ENCODE measurements at regions not wholly inside any gene's neighbourhood (a gene's known extent, or its start where the extent isn't known, plus 50 kb on each side); places are given as distances from the start of the nearest gene placed in this dataset.

GRCh38 chr11:39932966-39933365 lies 1526.5 kb downstream of the LRRC4C start:
- intact Hi-C loops (cut with DNase I): no loop called here
- no peaks in the 10 kb centered on the region for H3K36me3 ChIP-seq (ENCODE audit: control insufficient read depth in 1 of 2, insufficient read depth in 2 of 2, low read length in 1 of 2)
- WGBS, 2 donors: 88 to 91% methylated on average over 3 of the region's 3 CpGs

GRCh38 chr11:39917256-39917655 lies 1542.2 kb downstream of the LRRC4C start:
- Histone ChIP-seq H3K36me3 (ENCODE audit: control insufficient read depth in 1 of 2, insufficient read depth in 2 of 2, low read length in 1 of 2) (no peaks in the 10 kb centered on the region), H3K4me3 (ENCODE audit: low read length in 2 of 2) (no peak overlapping the region), H3K27ac (ENCODE audit: low read depth in 1 of 2, low read length in 2 of 2) (no peak overlapping the region), H3K9me3 (ENCODE audit: control insufficient read depth, low read length) (peaks cover 1% of the 10 kb centered on the region), H3K27me3 (ENCODE audit: control insufficient read depth in 1 of 2, insufficient read depth in 2 of 2, low read length in 1 of 2) (no peaks in the 10 kb centered on the region), H3K4me1 (ENCODE audit: control insufficient read depth in 1 of 2, insufficient read depth in 2 of 2, low read length in 2 of 2) (no peaks in the 10 kb centered on the region)
- ATAC-seq (ENCODE audit: low FRiP score): no peak
- intact Hi-C loops (cut with DNase I): no loop called here
- DNase-seq: no peak
- WGBS, 2 donors: 67 to 74% methylated on average over 3 of the region's 3 CpGs

More at GRCh38 chr11:39932966-39933365, 1526.5 kb downstream of the LRRC4C start:
- no peaks in the 10 kb centered on the region for H3K4me1 ChIP-seq (ENCODE audit: control insufficient read depth in 1 of 2, insufficient read depth in 2 of 2, low read length in 2 of 2)
- ATAC-seq (ENCODE audit: low FRiP score) (no peak), DNase-seq (no peak)
- H3K27me3 ChIP-seq (ENCODE audit: control insufficient read depth in 1 of 2, insufficient read depth in 2 of 2, low read length in 1 of 2): no peaks in the 10 kb centered on the region
- no peak overlapping the region for H3K27ac ChIP-seq (ENCODE audit: low read depth in 1 of 2, low read length in 2 of 2)
- no peaks in the 10 kb centered on the region for H3K9me3 ChIP-seq (ENCODE audit: control insufficient read depth, low read length)
- no peak overlapping the region for H3K4me3 ChIP-seq (ENCODE audit: low read length in 2 of 2)

GRCh38 chr11:39910087-39910486 lies 1549.4 kb downstream of the LRRC4C start:
- no peak overlapping the region for H3K27ac ChIP-seq (ENCODE audit: low read depth in 1 of 2, low read length in 2 of 2)
- H3K4me1 ChIP-seq (ENCODE audit: control insufficient read depth in 1 of 2, insufficient read depth in 2 of 2, low read length in 2 of 2): no peaks in the 10 kb centered on the region
- ATAC-seq (ENCODE audit: low FRiP score) (no peak), DNase-seq (no peak)
- intact Hi-C loops (cut with DNase I): no loop called here
- no peak overlapping the region for H3K4me3 ChIP-seq (ENCODE audit: low read length in 2 of 2)
- H3K36me3 ChIP-seq (ENCODE audit: control insufficient read depth in 1 of 2, insufficient read depth in 2 of 2, low read length in 1 of 2): no peaks in the 10 kb centered on the region
- H3K27me3 ChIP-seq (ENCODE audit: control insufficient read depth in 1 of 2, insufficient read depth in 2 of 2, low read length in 1 of 2): no peaks in the 10 kb centered on the region
- no peaks in the 10 kb centered on the region for H3K9me3 ChIP-seq (ENCODE audit: control insufficient read depth, low read length)

- 2 to 5% methylated on average over 3 of the region's 3 CpGs for WGBS, 2 donors
- Histone ChIP-seq H3K9me3 (ENCODE audit: control insufficient read depth, low read length) (no peaks in the 10 kb centered on the region), H3K27me3 (ENCODE audit: control insufficient read depth in 1 of 2, insufficient read depth in 2 of 2, low read length in 1 of 2) (no peaks in the 10 kb centered on the region), H3K27ac (ENCODE audit: low read depth in 1 of 2, low read length in 2 of 2) (no peak overlapping the region), H3K36me3 (ENCODE audit: control insufficient read depth in 1 of 2, insufficient read depth in 2 of 2, low read length in 1 of 2) (no peaks in the 10 kb centered on the region), H3K4me3 (ENCODE audit: low read length in 2 of 2) (no peak overlapping the region), H3K4me1 (ENCODE audit: control insufficient read depth in 1 of 2, insufficient read depth in 2 of 2, low read length in 2 of 2) (no peaks in the 10 kb centered on the region)
- intact Hi-C loops (cut with DNase I): no loop called here
- ATAC-seq (ENCODE audit: low FRiP score) (no peak), DNase-seq (no peak)
These were observed 1598.5 kb downstream of the LRRC4C start for GRCh38 chr11:39860931-39861330.

- WGBS, 2 donors: 59 to 65% methylated on average over 2 of the region's 2 CpGs
These were observed 1642.2 kb downstream of the LRRC4C start for GRCh38 chr11:39817241-39817640.

GRCh38 chr11:39810358-39810757 lies 1649.1 kb downstream of the LRRC4C start:
- Histone ChIP-seq H3K36me3 (ENCODE audit: control insufficient read depth in 1 of 2, insufficient read depth in 2 of 2, low read length in 1 of 2) (no peaks in the 10 kb centered on the region), H3K4me3 (ENCODE audit: low read length in 2 of 2) (no peak overlapping the region), H3K27me3 (ENCODE audit: control insufficient read depth in 1 of 2, insufficient read depth in 2 of 2, low read length in 1 of 2) (no peaks in the 10 kb centered on the region), H3K27ac (ENCODE audit: low read depth in 1 of 2, low read length in 2 of 2) (no peak overlapping the region), H3K9me3 (ENCODE audit: control insufficient read depth, low read length) (no peaks in the 10 kb centered on the region), H3K4me1 (ENCODE audit: control insufficient read depth in 1 of 2, insufficient read depth in 2 of 2, low read length in 2 of 2) (no peaks in the 10 kb centered on the region)
- ATAC-seq (ENCODE audit: low FRiP score): no peak
- WGBS, 2 donors: 72 to 75% methylated on average over 4 of the region's 4 CpGs
- intact Hi-C loops (cut with DNase I): no loop called here
- DNase-seq: no peak

More at GRCh38 chr11:39817241-39817640, 1642.2 kb downstream of the LRRC4C start:
- no peak overlapping the region for H3K4me3 ChIP-seq (ENCODE audit: low read length in 2 of 2)
- no peaks in the 10 kb centered on the region for H3K36me3 ChIP-seq (ENCODE audit: control insufficient read depth in 1 of 2, insufficient read depth in 2 of 2, low read length in 1 of 2)
- H3K9me3 ChIP-seq (ENCODE audit: control insufficient read depth, low read length): peaks cover 5% of the 10 kb centered on the region
- DNase-seq: no peak
- H3K4me1 ChIP-seq (ENCODE audit: control insufficient read depth in 1 of 2, insufficient read depth in 2 of 2, low read length in 2 of 2): no peaks in the 10 kb centered on the region
- H3K27ac ChIP-seq (ENCODE audit: low read depth in 1 of 2, low read length in 2 of 2): no peak overlapping the region
- ATAC-seq (ENCODE audit: low FRiP score): no peak
- intact Hi-C loops (cut with DNase I): no loop called here
- peaks cover 0 to 2% of the 10 kb centered on the region in 2 donors for H3K27me3 ChIP-seq (ENCODE audit: control insufficient read depth in 1 of 2, insufficient read depth in 2 of 2, low read length in 1 of 2)

- ATAC-seq (ENCODE audit: low FRiP score) (no peak), DNase-seq (no peak)
- Histone ChIP-seq H3K4me1 (ENCODE audit: control insufficient read depth in 1 of 2, insufficient read depth in 2 of 2, low read length in 2 of 2) (no peaks in the 10 kb centered on the region), H3K4me3 (ENCODE audit: low read length in 2 of 2) (no peak overlapping the region), H3K9me3 (ENCODE audit: control insufficient read depth, low read length) (no peaks in the 10 kb centered on the region), H3K27me3 (ENCODE audit: control insufficient read depth in 1 of 2, insufficient read depth in 2 of 2, low read length in 1 of 2) (no peaks in the 10 kb centered on the region), H3K36me3 (ENCODE audit: control insufficient read depth in 1 of 2, insufficient read depth in 2 of 2, low read length in 1 of 2) (no peaks in the 10 kb centered on the region), H3K27ac (ENCODE audit: low read depth in 1 of 2, low read length in 2 of 2) (no peak overlapping the region)
- 8 to 14% methylated on average over 1 of the region's 1 CpG for WGBS, 2 donors
- intact Hi-C loops (cut with DNase I): no loop called here
These were observed 1649.6 kb downstream of the LRRC4C start for GRCh38 chr11:39809833-39810232.

GRCh38 chr11:39807904-39808303 lies 1651.5 kb downstream of the LRRC4C start:
- H3K36me3 ChIP-seq (ENCODE audit: control insufficient read depth in 1 of 2, insufficient read depth in 2 of 2, low read length in 1 of 2): no peaks in the 10 kb centered on the region
- intact Hi-C loops (cut with DNase I): no loop called here
- no peak for ATAC-seq (ENCODE audit: low FRiP score)
- no peaks in the 10 kb centered on the region for H3K27me3 ChIP-seq (ENCODE audit: control insufficient read depth in 1 of 2, insufficient read depth in 2 of 2, low read length in 1 of 2)
- H3K9me3 ChIP-seq (ENCODE audit: control insufficient read depth, low read length): no peaks in the 10 kb centered on the region
- no peak overlapping the region for H3K4me3 ChIP-seq (ENCODE audit: low read length in 2 of 2)
- 87 to 96% methylated on average over 1 of the region's 1 CpG for WGBS, 2 donors
- no peak for DNase-seq
- no peaks in the 10 kb centered on the region for H3K4me1 ChIP-seq (ENCODE audit: control insufficient read depth in 1 of 2, insufficient read depth in 2 of 2, low read length in 2 of 2)
- no peak overlapping the region for H3K27ac ChIP-seq (ENCODE audit: low read depth in 1 of 2, low read length in 2 of 2)

GRCh38 chr11:39806652-39807051 lies 1652.8 kb downstream of the LRRC4C start:
- H3K4me3 ChIP-seq (ENCODE audit: low read length in 2 of 2): no peak overlapping the region
- 78 to 100% methylated on average over 1 of the region's 1 CpG for WGBS, 2 donors
- no peak for DNase-seq

More at GRCh38 chr11:39806652-39807051, 1652.8 kb downstream of the LRRC4C start:
- Histone ChIP-seq H3K4me1 (ENCODE audit: control insufficient read depth in 1 of 2, insufficient read depth in 2 of 2, low read length in 2 of 2) (no peaks in the 10 kb centered on the region), H3K36me3 (ENCODE audit: control insufficient read depth in 1 of 2, insufficient read depth in 2 of 2, low read length in 1 of 2) (no peaks in the 10 kb centered on the region), H3K27ac (ENCODE audit: low read depth in 1 of 2, low read length in 2 of 2) (no peak overlapping the region), H3K27me3 (ENCODE audit: control insufficient read depth in 1 of 2, insufficient read depth in 2 of 2, low read length in 1 of 2) (no peaks in the 10 kb centered on the region), H3K9me3 (ENCODE audit: control insufficient read depth, low read length) (no peaks in the 10 kb centered on the region)
- ATAC-seq (ENCODE audit: low FRiP score): no peak
- intact Hi-C loops (cut with DNase I): no loop called here

Measured in aorta (tissue), 5 donors.